Gastrocnemius medialis (tissue), 4 donors: ENCODE measurements at regions not wholly inside any gene's neighbourhood (a gene's known extent, or its start where the extent isn't known, plus 50 kb on each side); places are given as distances from the start of the nearest gene placed in this dataset.

Source experiments
- CTCF ChIP-seq, 5 experiments: fragments of 450-650 bp in 3 of 5; fragments of 200-600 bp in 2 of 5; sonication (generic) in 2 of 5; IDR thresholded peaks in 4 of 5; conservative IDR thresholded peaks in 1 of 5; 1 replicate in 4 of 5; 2 replicates in 1 of 5; pipeline ENCODE4 v1.5.1; 2016 to 2019; ENCODE audit warnings: antibody characterized with exemption in 5 of 5, mild to moderate bottlenecking in 3 of 5, moderate library complexity in 3 of 5
- POLR2A ChIP-seq, 2 donors: fragments of 450-650 bp; IDR thresholded peaks; one replicate each; pipeline ENCODE4 v1.6.1; 2017; ENCODE audit warnings: antibody characterized with exemption in 2 of 2, mild to moderate bottlenecking in 2 of 2, moderate library complexity in 2 of 2

GRCh38 chrX:131836161-131836560 is 186.9 kb upstream of the STK26 start:
- no peak for TF ChIP-seq CTCF (IDR thresholded peaks at IDR 0.05 in 4 of 5, conservative IDR thresholded peaks at IDR 0.05 in 1 of 5)
- TF ChIP-seq POLR2A (IDR thresholded peaks at IDR 0.05): no peak
